WI38 (cell line): ENCODE measurements at regions not wholly inside any gene's neighbourhood (a gene's known extent, or its start where the extent isn't known, plus 50 kb on each side); places are given as distances from the start of the nearest gene placed in this dataset.

Experiments
- H3K4me3 ChIP-seq: 2 replicates; pipeline ENCODE4 v1.5.1; 2011; ENCODE audit warnings: low read depth, mild to moderate bottlenecking, control low read depth, low read length
- CTCF ChIP-seq: IDR thresholded peaks from 2 replicates; pipeline ENCODE4 v1.5.1; 2012; ENCODE audit warnings: low read depth, mild to moderate bottlenecking, control low read depth, low read length

GRCh38 chr2:223467196-223467595 lies 135.0 kb downstream of the SCG2 start:
- no peak for TF ChIP-seq CTCF
- H3K4me3 ChIP-seq: no peak overlapping the region

GRCh38 chr2:223469270-223470046 lies 132.7 kb downstream of the SCG2 start:
- TF ChIP-seq CTCF: no peak
- no peak overlapping the region for H3K4me3 ChIP-seq

GRCh38 chr2:223470602-223471001 lies 131.6 kb downstream of the SCG2 start:
- TF ChIP-seq CTCF: no peak
- H3K4me3 ChIP-seq: no peak overlapping the region

GRCh38 chr2:223472771-223473170 lies 129.4 kb downstream of the SCG2 start:
- H3K4me3 ChIP-seq: no peak overlapping the region
- TF ChIP-seq CTCF: no peak

GRCh38 chr2:223474893-223475292 lies 127.3 kb downstream of the SCG2 start:
- TF ChIP-seq CTCF: no peak

GRCh38 chr2:223475901-223476300 lies 126.3 kb downstream of the SCG2 start:
- no peak for TF ChIP-seq CTCF

More at GRCh38 chr2:223474893-223475292, 127.3 kb downstream of the SCG2 start:
- no peak overlapping the region for H3K4me3 ChIP-seq

GRCh38 chr2:223477318-223477717 lies 124.8 kb downstream of the SCG2 start:
- H3K4me3 ChIP-seq: no peak overlapping the region
- TF ChIP-seq CTCF: no peak

More at GRCh38 chr2:223475901-223476300, 126.3 kb downstream of the SCG2 start:
- H3K4me3 ChIP-seq: no peak overlapping the region
